Fibroblast of lung (primary cell): ENCODE measurements at regions not wholly inside any gene's neighbourhood (a gene's known extent, or its start where the extent isn't known, plus 50 kb on each side); places are given as distances from the start of the nearest gene placed in this dataset.

Experiments
- CTCF ChIP-seq, 2 donors: IDR thresholded peaks in 1 of 2; conservative IDR thresholded peaks in 1 of 2; 1 replicate in 1 of 2; 2 replicates in 1 of 2; pipeline ENCODE4 v1.5.1; 2011 to 2012; ENCODE audit warnings: low read length in 2 of 2, control low read depth in 1 of 2, inconsistent platforms in 1 of 2, low read depth in 1 of 2, mild to moderate bottlenecking in 1 of 2
- EZH2 ChIP-seq: IDR thresholded peaks from 2 replicates; pipeline ENCODE4 v1.5.1; 2012; ENCODE audit warnings: low read length, control low read depth, mild to moderate bottlenecking; ENCODE audit errors: missing control alignments

- TF ChIP-seq CTCF (conservative IDR thresholded peaks at IDR 0.05 in 1 of 2, IDR thresholded peaks at IDR 0.05 in 1 of 2; ENCODE audit: low read depth in 1 of 2, low read length in 2 of 2) (no peak), EZH2 (no peak)
Observed at GRCh38 chr5:155275222-155275621, 261.7 kb downstream of the KIF4B start.
